ENCODE measurements at regions not wholly inside any gene's neighbourhood (a gene's known extent, or its start where the extent isn't known, plus 50 kb on each side); places are given as distances from the start of the nearest gene placed in this dataset.
"Not testable (repeated sequence)": the region's sequence is repeated elsewhere in the genome, so short reads cannot be mapped to it uniquely, and the experiment has no call there.

DNA sequence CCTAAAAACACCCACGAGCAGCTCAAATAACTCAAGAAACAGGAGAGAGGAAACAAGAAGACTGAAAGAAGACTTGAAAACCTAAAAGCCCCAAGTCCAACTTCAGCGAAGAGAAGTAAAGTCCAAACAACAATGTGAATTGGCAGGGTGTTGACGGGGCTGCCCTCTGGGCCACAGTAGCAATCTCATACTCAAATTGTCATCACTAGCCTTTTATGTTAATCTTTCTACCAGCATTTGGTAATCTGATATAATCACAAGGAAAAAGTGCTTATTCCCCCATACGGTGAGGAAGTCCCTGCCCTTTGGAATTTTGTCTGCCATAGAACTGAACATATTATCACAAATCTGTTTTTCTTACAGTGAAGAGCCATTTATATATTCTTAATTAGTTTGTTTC lies 51.5 kb upstream of the IFNE start:
- Mint-ChIP-seq H3K4me1 (ENCODE audit: low read depth in 2 of 2) (no peaks in the 10 kb centered on the region), H3K27me3 (peaks cover 13 to 53% of the 10 kb centered on the region in 2 donors), H3K36me3 (no peaks in the 10 kb centered on the region), H3K27ac (no peak overlapping the region), H3K4me3 (no peak overlapping the region), H3K9me3 (no peaks in the 10 kb centered on the region)
- no peak for ATAC-seq
- no peak for DNase-seq (ENCODE audit: low spot score)

GRCh38 chr9:21535396-21535795 lies 53.3 kb upstream of the IFNE start:
- H3K36me3 Mint-ChIP-seq, result no peaks in the 10 kb centered on the region

DNA sequence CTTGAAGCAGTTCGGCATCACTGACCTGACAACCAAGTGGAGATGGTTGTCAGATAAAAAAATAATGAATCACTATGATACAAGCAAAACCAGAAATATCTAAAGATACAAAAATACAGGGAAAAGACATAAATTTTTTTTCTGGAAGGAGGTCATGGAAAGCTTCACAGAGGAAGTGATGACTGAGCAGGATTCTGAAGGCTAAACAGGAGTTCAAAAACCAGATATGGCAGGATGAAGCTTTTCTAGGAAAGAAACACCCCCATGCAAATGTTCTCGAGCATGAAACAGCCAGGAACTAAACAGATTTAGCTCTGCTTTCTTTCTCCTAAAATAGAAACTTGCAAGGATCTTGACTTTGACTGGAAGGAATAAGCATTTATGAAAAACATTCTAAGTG lies 60.7 kb upstream of the IFNE start:
- Mint-ChIP-seq H3K4me1 (ENCODE audit: low read depth in 2 of 2) (no peaks in the 10 kb centered on the region), H3K27me3 (peaks cover 13 to 30% of the 10 kb centered on the region in 2 donors), H3K27ac (no peak overlapping the region), H3K36me3 (no peaks in the 10 kb centered on the region), H3K9me3 (no peaks in the 10 kb centered on the region), H3K4me3 (no peak overlapping the region)
- DNase-seq (ENCODE audit: low spot score) (no peak), ATAC-seq (no peak)

More at GRCh38 chr9:21535396-21535795, 53.3 kb upstream of the IFNE start:
- Mint-ChIP-seq H3K27ac (no peak overlapping the region), H3K4me3 (no peak overlapping the region), H3K9me3 (no peaks in the 10 kb centered on the region), H3K27me3 (peaks cover 10 to 51% of the 10 kb centered on the region in 2 donors), H3K4me1 (ENCODE audit: low read depth in 2 of 2) (no peaks in the 10 kb centered on the region)
- DNase-seq (ENCODE audit: low spot score) (no peak), ATAC-seq (no peak)

DNA sequence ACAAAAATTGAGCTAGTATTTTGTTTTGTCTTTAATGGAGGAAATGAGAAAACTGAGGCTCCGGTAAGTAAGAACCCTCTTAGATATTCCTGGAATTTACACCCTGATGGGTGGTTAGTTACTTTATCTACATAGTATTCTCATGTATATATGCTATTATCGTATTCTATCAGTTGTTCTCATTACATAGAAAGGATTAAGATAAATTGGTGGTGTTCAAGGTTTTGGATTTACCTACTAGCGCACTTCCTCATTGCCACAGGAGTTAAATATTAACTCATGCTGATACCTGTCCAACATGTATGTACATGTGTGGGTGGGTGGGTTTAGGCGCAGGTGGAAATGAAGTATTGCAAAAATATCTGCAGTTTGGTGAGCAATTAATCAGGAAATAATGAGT lies 61.1 kb upstream of the IFNE start:
- Mint-ChIP-seq H3K4me1 (ENCODE audit: low read depth in 2 of 2) (no peaks in the 10 kb centered on the region), H3K9me3 (no peaks in the 10 kb centered on the region), H3K27me3 (peaks cover 13 to 30% of the 10 kb centered on the region in 2 donors), H3K27ac (no peak overlapping the region), H3K36me3 (no peaks in the 10 kb centered on the region), H3K4me3 (no peak overlapping the region)
- DNase-seq (ENCODE audit: low spot score), result no peak
- ATAC-seq, result no peak

DNA sequence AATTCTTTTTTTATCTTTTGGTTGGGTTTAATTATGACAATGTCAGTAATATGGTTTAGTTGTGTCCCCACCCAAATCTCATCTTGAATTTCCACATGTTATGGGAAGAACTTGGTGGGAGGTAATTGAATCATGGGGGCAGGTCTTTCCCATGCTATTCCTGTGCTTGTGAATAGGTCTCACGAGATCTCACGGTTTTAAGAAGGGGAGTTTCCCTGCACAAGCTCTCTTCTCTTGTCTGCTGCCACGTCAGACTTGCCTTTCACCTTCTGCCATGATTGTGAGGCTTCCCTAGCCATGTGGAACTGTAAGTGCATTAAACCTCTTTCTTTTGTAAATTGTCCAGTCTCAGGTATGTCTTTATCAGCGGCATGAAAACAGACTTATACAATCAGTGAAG lies 61.7 kb upstream of the IFNE start:
- H3K36me3 Mint-ChIP-seq; ATAC-seq; H3K9me3 Mint-ChIP-seq; H3K4me1 Mint-ChIP-seq (ENCODE audit: low read depth in 2 of 2); H3K4me3 Mint-ChIP-seq; H3K27ac Mint-ChIP-seq; DNase-seq (ENCODE audit: low spot score): not testable (repeated sequence)
- peaks cover 15 to 33% of the 10 kb centered on the region in 2 donors for H3K27me3 Mint-ChIP-seq

- peaks cover 24 to 39% of the 10 kb centered on the region in 2 donors for H3K27me3 Mint-ChIP-seq
- no peaks in the 10 kb centered on the region for H3K9me3 Mint-ChIP-seq
- H3K4me3 Mint-ChIP-seq, result no peak overlapping the region
- H3K27ac Mint-ChIP-seq, result no peak overlapping the region
- no peaks in the 10 kb centered on the region for H3K36me3 Mint-ChIP-seq
- ATAC-seq, result no peak
- no peaks in the 10 kb centered on the region for H3K4me1 Mint-ChIP-seq (ENCODE audit: low read depth in 2 of 2)
- DNase-seq (ENCODE audit: low spot score), result no peak
Measured at GRCh38 chr9:21546949-21547348, 64.8 kb upstream of the IFNE start.

DNA sequence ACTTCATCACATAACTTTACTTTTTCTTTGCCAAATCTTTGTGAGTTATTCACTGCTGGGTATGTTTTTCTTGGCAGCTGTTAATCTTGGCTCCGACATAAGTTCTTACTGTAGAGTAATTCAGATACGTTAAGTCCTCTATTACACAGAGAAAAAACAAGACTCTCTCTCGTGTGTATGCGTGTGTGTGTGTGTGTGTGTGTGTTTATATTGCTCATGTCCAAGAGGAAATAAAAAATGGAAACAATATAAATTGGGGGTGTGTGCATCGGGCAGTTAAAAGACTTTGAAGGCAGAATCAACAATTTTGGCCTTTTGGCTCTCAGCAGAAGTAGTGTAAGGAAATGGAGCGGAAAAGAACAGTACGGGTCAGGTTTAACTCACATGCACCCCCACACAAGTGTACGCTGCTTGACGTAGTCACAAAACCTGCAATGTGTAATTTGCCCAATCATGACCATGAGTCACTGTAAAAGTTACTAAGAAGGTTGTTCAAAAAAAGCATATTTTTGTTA lies 67.2 kb upstream of the IFNE start:
- Mint-ChIP-seq H3K4me3 (no peak overlapping the region), H3K4me1 (ENCODE audit: low read depth in 2 of 2) (no peaks in the 10 kb centered on the region)

GRCh38 chr9:21549890-21550289 lies 67.8 kb upstream of the IFNE start:
- H3K4me1 Mint-ChIP-seq (ENCODE audit: low read depth in 2 of 2), result no peaks in the 10 kb centered on the region
- ATAC-seq (no peak), DNase-seq (ENCODE audit: low spot score) (no peak)
- no peak overlapping the region for H3K27ac Mint-ChIP-seq
- peaks cover 27 to 32% of the 10 kb centered on the region in 2 donors for H3K27me3 Mint-ChIP-seq
- H3K9me3 Mint-ChIP-seq, result no peaks in the 10 kb centered on the region
- H3K4me3 Mint-ChIP-seq, result no peak overlapping the region
- H3K36me3 Mint-ChIP-seq, result no peaks in the 10 kb centered on the region

More for the DNA sequence above, 67.2 kb upstream of the IFNE start:
- no peak for DNase-seq (ENCODE audit: low spot score)
- Mint-ChIP-seq H3K9me3 (no peaks in the 10 kb centered on the region), H3K27ac (no peak overlapping the region), H3K36me3 (no peaks in the 10 kb centered on the region), H3K27me3 (peaks cover 30 to 32% of the 10 kb centered on the region in 2 donors)
- no peak for ATAC-seq

- H3K27me3 Mint-ChIP-seq, result peaks cover 28 to 36% of the 10 kb centered on the region in 2 donors
- DNase-seq (ENCODE audit: low spot score) (no peak), ATAC-seq (no peak)
- H3K27ac Mint-ChIP-seq, result no peak overlapping the region
- no peaks in the 10 kb centered on the region for H3K36me3 Mint-ChIP-seq
- H3K4me3 Mint-ChIP-seq, result no peak overlapping the region
- no peaks in the 10 kb centered on the region for H3K9me3 Mint-ChIP-seq
- no peaks in the 10 kb centered on the region for H3K4me1 Mint-ChIP-seq (ENCODE audit: low read depth in 2 of 2)
Measured at GRCh38 chr9:21550392-21550791, 68.3 kb upstream of the IFNE start.

- Mint-ChIP-seq H3K27me3 (peaks cover 36 to 45% of the 10 kb centered on the region in 2 donors), H3K4me3 (no peak overlapping the region), H3K27ac (no peak overlapping the region), H3K4me1 (ENCODE audit: low read depth in 2 of 2) (no peaks in the 10 kb centered on the region), H3K9me3 (no peaks in the 10 kb centered on the region), H3K36me3 (no peaks in the 10 kb centered on the region)
- DNase-seq (ENCODE audit: low spot score), result no peak
- ATAC-seq, result no peak
Measured at GRCh38 chr9:21551401-21551800, 69.3 kb upstream of the IFNE start.

GRCh38 chr9:21552244-21553170 lies 70.4 kb upstream of the IFNE start:
- no peak overlapping the region for H3K27ac Mint-ChIP-seq
- H3K4me1 Mint-ChIP-seq (ENCODE audit: low read depth in 2 of 2), result no peaks in the 10 kb centered on the region
- ATAC-seq (no peak), DNase-seq (ENCODE audit: low spot score) (no peak)
- H3K9me3 Mint-ChIP-seq, result no peaks in the 10 kb centered on the region
- H3K4me3 Mint-ChIP-seq, result no peak overlapping the region
- no peaks in the 10 kb centered on the region for H3K36me3 Mint-ChIP-seq
- H3K27me3 Mint-ChIP-seq, result peaks cover 34 to 47% of the 10 kb centered on the region in 2 donors

DNA sequence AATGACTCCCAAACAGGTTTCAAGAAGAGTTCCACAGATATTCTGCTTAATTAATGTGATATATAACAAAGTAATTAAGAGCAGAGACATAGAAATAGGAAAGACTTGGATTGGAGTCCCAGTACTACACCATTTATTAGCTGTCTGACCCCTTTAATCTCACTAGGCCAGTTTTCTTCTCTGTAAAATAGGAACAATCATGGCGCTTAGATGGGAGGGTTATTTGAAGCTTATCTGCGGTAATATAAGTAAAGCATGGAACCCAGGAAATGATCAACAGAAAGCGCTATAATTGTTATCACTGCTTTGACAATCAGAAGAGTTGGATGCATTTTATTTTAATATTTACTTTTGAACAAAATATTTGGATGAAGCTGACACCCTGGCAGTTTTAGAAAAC lies 71.3 kb upstream of the IFNE start:
- Mint-ChIP-seq H3K4me3 (no peak overlapping the region), H3K9me3 (no peaks in the 10 kb centered on the region), H3K36me3 (no peaks in the 10 kb centered on the region), H3K27me3 (peaks cover 36 to 53% of the 10 kb centered on the region in 2 donors), H3K27ac (no peak overlapping the region), H3K4me1 (ENCODE audit: low read depth in 2 of 2) (peaks cover under 1% of the 10 kb centered on the region in 2 donors)
- DNase-seq (ENCODE audit: low spot score), result no peak
- no peak for ATAC-seq

DNA sequence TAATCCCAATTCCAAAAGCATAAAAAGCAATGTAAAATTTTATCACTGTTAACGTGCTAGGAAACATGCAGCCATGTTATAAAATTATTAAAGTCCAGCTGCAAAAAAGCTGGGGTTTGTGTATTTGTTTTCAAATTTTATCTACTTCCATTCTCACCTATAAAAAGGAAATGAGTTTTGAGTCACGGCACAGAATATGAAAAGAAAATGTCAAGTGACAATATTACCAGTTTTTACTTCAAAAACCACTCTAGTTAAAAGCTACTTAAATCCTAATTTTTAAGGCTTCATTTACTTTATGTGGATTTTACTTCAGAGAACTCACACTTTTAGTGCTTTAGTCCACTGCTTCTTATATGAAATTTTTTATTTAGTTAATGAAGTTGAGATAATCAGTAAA lies 72.7 kb upstream of the IFNE start:
- DNase-seq (ENCODE audit: low spot score) (no peak), ATAC-seq (no peak)
- Mint-ChIP-seq H3K27ac (no peak overlapping the region), H3K36me3 (no peaks in the 10 kb centered on the region), H3K27me3 (peaks cover 36 to 49% of the 10 kb centered on the region in 2 donors), H3K4me1 (ENCODE audit: low read depth in 2 of 2) (peaks cover 7% of the 10 kb centered on the region in 2 donors), H3K4me3 (no peak overlapping the region), H3K9me3 (no peaks in the 10 kb centered on the region)

GRCh38 chr9:21555911-21556310 lies 73.8 kb upstream of the IFNE start:
- no peaks in the 10 kb centered on the region for H3K9me3 Mint-ChIP-seq
- no peak overlapping the region for H3K4me3 Mint-ChIP-seq
- ATAC-seq, result no peak
- H3K4me1 Mint-ChIP-seq (ENCODE audit: low read depth in 2 of 2), result peaks cover 9 to 13% of the 10 kb centered on the region in 2 donors
- no peak for DNase-seq (ENCODE audit: low spot score)
- no peaks in the 10 kb centered on the region for H3K36me3 Mint-ChIP-seq
- H3K27ac Mint-ChIP-seq, result no peak overlapping the region
- H3K27me3 Mint-ChIP-seq, result peaks cover 36 to 58% of the 10 kb centered on the region in 2 donors

All from natural killer cell treated with Interleukin-12 subunit alpha and Interleukin-12 subunit beta and Interleukin-15 and Interleukin-18, amount 100 ng/mL, for 72 hours (primary cell).